ENCODE measurements at regions not wholly inside any gene's neighbourhood (a gene's known extent, or its start where the extent isn't known, plus 50 kb on each side); places are given as distances from the start of the nearest gene placed in this dataset.

GRCh38 chr15:98025237-98025636 is 64.7 kb downstream of the ARRDC4 start:
- DNase-seq, result no peak

DNA sequence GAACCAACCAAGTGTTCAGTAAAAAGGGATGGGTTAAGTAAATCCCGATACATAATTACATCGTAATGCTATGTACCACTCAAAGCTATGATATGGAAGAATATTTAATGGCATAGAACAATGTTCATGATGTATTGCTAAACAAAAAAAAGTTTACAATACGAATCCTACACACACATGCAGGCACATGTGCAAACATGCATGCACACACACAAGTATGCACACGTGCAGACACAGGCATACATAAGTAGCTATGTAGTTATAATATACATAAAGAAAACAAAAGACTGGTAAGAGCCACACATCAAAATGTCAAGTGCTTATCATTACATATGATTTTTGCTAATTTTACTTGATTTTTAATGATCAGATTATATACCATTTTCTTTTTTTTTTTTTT is 74.2 kb downstream of the ARRDC4 start:
- no peak for DNase-seq

DNA sequence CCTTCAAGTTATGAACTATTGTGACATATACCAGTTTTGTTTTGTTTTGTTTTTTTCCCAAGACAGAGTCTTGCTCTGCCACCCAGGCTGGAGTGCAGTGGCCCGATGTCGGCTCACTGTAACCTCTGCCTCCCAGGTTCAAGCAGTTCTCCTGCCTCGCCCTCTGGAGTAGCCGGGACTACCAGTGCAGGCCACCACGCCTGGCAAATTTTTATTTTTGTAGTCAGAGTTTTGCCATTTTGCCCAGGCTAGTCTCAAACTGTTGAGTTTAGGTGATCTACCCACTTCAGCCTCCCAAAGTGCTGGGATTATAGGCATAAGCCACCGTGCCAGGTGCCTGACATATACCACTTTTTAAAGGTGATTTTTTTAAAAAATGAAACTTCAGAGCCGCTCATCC is 74.6 kb downstream of the ARRDC4 start:
- no peak for DNase-seq

DNA sequence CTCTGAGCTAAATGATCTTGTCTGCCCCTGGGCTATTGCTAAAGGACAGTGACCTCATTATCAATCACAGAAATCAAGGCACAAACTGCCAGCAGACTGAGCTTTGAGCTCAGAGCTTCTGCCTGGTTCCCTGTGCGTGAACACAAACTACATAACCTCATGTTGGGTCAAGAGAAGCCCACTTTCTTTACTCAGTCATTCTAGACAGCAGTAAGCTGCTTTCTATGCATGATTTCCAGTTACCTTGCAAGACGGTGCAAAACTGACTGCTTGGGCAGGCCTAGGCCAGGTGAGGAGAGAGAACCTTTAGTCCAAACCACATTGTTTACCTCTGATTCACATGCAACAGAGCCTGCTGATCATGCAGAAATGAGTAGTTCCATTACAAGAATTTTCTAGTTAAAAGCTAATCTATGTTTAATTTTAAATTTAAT is 75.1 kb downstream of the ARRDC4 start:
- DNase-seq, result no peak

GRCh38 chr15:98039596-98039995 is 79.1 kb downstream of the ARRDC4 start:
- DNase-seq, result no peak

DNA sequence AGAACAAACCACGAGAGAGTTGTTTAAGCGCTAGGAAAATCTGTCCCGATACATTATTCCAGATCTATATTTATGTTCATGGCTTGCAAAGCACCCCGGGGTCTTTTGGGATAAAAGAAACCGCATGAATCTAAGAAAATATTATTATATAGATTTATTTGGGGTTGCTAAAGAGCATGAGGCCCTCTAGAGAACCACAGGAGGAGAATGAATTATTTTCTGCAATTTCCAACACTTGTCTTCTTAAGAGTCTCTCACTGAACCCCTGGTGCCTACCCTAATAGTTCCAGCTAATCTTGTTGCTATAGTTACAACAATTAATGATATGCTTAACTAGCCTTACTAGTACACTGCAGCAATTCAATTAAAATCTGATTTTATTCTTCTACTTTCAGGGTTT is 79.6 kb downstream of the ARRDC4 start:
- no peak for DNase-seq

DNA sequence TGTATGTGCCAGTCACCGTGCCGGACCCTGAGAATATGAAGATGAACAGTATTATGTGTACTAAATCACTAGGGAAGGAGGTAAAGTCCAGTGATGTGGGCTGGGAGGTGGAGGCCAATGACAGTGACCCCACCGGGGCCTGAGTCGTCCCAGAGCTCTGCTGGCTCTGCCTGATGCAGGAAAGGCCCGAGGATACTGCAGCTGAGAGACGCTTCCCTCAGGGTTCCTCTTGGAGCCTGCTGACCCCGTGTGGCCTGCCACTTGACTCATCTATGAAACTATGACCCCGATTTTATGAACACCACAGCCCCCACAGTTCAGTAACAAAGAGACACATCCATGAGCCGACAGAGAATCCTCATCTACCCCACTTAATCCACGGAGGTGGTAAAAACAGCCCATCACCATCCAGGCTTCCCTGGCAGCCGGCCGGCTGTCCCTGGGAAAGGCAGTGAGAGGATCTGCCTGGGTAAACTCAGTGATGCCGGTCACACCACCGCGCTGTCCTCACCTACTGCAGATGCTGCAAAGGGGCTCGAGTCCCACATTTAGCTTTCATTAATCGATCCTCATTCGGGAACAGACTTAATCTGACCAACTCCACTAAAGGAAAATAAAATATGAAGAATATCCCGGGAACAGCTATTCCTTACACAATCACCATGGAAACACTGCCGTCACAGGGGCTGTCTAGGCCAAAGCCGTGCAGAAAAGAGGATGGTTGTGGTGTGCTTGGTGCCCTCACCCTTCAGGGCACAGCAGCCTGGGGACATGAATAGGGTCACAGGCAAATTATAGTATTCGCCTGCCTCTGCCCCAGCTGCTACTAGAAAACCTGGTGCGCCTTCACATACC is 82.9 kb downstream of the ARRDC4 start:
- no peak for DNase-seq

- no peak for DNase-seq
These were observed 91.2 kb downstream of the ARRDC4 start for GRCh38 chr15:98051734-98052133.

DNA sequence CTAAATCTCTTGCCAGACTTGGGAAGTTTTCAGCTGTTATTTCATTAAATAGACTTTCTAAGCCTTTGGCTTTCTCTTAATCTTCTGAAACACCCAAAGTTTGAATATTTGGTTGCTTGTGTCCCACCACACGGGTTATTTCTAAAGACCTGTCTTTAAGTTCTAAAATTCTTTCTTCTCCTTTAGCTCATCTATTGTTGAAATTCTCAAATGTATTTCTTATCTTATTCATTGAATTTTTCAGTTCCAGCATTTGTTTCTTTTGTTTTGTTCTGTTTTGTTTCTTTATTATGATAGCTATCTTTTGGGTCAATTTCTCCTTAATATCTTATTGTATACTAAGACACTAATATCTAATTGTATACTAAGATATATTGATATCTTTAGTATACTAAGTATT is 97.0 kb downstream of the ARRDC4 start:
- DNase-seq, result no peak

DNA sequence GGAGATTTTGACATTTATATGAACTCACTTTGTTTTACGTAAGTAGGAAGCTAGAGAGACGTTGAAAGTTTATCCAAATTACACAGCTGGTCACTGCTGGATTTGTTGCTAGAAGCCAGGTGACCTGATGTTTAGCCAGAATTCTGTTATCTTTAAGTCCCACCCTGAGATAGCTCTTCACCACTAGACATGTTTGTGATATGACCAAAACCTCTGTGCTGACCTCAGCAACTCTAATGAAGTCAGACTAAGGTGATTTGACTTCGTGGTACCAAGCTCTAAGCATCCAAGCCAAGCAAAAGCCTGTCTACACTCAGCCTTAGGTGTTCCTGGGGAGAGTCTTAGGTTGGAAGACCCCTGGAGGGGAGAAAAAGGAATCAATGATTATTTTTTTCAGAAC is 102.4 kb downstream of the ARRDC4 start:
- DNase-seq, result no peak

- DNase-seq, result no peak
These were observed 102.8 kb downstream of the ARRDC4 start for GRCh38 chr15:98063315-98063714.

- DNase-seq, result no peak
These were observed 103.4 kb downstream of the ARRDC4 start for GRCh38 chr15:98063871-98064270.

DNA sequence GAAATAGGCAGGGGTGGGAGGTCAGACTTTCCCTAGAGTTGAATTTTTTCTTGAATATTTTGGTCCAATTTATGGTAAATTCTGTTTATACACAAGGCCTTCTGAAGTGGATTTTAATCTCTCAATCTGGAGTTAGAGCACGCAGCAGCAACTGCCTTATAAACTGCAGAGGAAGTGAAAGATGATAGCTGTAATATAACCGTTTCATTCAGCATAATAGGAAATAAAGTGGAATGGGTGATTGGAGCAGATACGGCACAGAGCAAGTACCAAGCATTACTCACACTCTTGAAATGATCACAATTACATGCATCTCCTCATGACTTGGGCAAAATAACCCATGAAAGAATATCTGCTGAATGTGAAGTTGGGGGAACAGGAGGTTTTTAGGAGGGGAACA is 106.8 kb downstream of the ARRDC4 start:
- no peak for DNase-seq

DNA sequence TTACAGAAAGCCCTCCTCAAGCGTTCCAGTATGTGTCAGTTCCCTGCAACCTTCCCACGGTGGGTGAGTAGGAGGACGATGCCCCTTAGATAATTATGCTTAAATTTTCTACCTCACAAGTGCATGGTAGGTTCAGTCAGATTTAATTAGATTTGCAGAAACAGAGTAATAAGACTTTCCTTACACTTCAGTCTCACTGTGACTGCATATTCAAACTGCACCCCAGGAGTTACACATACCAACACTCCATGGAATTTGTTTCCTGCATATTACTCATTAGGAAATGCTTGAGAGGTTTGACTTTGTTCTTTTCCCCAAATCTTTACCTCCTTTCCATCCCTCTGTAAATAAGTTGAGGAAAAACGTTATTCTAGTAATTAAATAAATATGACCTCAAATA is 108.8 kb downstream of the ARRDC4 start:
- DNase-seq, result no peak

- DNase-seq, result no peak
These were observed 109.6 kb downstream of the ARRDC4 start for GRCh38 chr15:98070137-98070536.

DNA sequence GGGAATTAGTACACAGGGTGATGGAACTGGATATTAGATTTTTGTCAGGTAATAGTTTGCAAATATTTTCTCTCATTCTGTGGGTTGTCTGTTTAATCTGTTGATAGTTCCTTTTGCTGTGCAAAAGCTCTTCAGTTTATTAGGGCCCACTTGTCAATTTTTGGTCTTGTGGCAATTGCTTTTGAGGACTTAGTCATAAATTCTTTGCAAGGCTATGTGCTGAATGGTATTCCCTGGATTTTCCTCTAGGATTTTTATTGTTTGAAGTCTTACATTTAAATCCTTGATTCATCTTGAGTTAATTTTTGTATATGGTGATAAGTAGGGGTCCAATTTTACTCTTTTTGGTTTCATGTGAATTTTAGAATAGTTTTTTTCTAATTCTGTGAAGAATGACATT is 111.3 kb downstream of the ARRDC4 start:
- no peak for DNase-seq

DNA sequence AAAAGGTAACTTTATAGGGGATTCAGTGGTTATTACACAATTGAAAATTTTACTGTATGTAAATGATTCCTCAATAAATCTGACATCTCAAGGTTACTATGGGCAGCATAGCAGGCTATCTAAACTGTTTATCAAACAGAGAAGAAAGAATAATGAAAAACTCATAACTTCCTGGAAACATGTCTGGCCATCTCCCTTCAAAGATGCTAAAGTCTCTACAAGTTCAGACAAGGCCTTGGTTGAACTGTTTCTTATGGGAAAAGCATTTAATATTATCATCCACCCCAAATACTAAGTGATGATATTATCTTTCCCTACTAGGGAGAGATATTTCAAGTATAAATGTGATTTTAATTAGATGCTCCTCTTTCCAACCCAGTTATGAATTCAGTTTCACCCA is 114.9 kb downstream of the ARRDC4 start:
- DNase-seq, result no peak

- no peak for DNase-seq
These were observed 115.7 kb downstream of the ARRDC4 start for GRCh38 chr15:98076021-98076816.

DNA sequence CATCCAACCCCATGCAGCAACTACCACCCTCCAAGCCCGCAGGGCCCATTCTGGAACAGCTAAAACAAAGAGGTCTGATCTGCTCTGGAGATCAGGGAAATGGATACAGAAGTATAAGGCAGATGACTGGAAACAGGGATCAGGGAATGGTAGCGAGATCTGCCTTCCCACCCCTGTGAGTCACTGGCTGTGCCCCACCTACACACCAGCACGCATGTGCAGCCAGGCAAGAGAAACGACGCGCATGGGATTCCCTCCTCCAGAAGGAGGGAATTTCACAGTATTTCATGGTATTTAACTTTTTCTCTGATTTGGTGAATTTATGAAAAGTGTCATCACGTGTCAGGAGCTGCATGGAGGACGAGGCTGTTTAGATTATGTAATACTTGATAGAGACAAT is 116.7 kb downstream of the ARRDC4 start:
- DNase-seq, result no peak

- DNase-seq, result no peak
These were observed 120.3 kb downstream of the ARRDC4 start for GRCh38 chr15:98080791-98081190.

- no peak for DNase-seq
These were observed 122.9 kb downstream of the ARRDC4 start for GRCh38 chr15:98083203-98083910.

GRCh38 chr15:98085003-98085639 is 124.6 kb downstream of the ARRDC4 start:
- DNase-seq, result no peak
